ENCODE measurements at regions not wholly inside any gene's neighbourhood (a gene's known extent, or its start where the extent isn't known, plus 50 kb on each side); places are given as distances from the start of the nearest gene placed in this dataset.
"Not testable (repeated sequence)": the region's sequence is repeated elsewhere in the genome, so short reads cannot be mapped to it uniquely, and the experiment has no call there.

GRCh38 chr3:194189243-194189791 is 53.4 kb downstream of the HES1 start:
- DNase-seq, result no peak

GRCh38 chr3:194191850-194192249 is 55.9 kb downstream of the HES1 start:
- not testable (repeated sequence) for DNase-seq

- DNase-seq, result peak in 1 of 2 donors; percentile 12
Measured at GRCh38 chr3:194194051-194194756, 58.3 kb downstream of the HES1 start.

- no peak for DNase-seq
Measured at GRCh38 chr3:194194757-194195085, 58.8 kb downstream of the HES1 start.

- DNase-seq, result no peak
Measured at GRCh38 chr3:194195611-194196010, 59.7 kb downstream of the HES1 start.

- no peak for DNase-seq
Measured at GRCh38 chr3:194196876-194197275, 60.9 kb downstream of the HES1 start.

GRCh38 chr3:194197396-194197960 is 61.5 kb downstream of the HES1 start:
- DNase-seq, result no peak

GRCh38 chr3:194197981-194198695 is 62.2 kb downstream of the HES1 start:
- DNase-seq, result no peak

- no peak for DNase-seq
Measured at GRCh38 chr3:194198938-194199337, 63.0 kb downstream of the HES1 start.

- DNase-seq, result no peak
Measured at GRCh38 chr3:194200422-194201081, 64.6 kb downstream of the HES1 start.

- no peak for DNase-seq
Measured at GRCh38 chr3:194201953-194202666, 66.2 kb downstream of the HES1 start.

- peak in 1 of 2 donors; percentile 17 for DNase-seq
Measured at GRCh38 chr3:194203482-194204041, 67.6 kb downstream of the HES1 start.

- DNase-seq, result no peak
Measured at GRCh38 chr3:194204042-194204987, 68.4 kb downstream of the HES1 start.

- no peak for DNase-seq
Measured at GRCh38 chr3:194205675-194206133, 69.8 kb downstream of the HES1 start.

GRCh38 chr3:194206320-194206719 is 70.4 kb downstream of the HES1 start:
- no peak for DNase-seq

- DNase-seq, result no peak
Measured at GRCh38 chr3:194208709-194209108, 72.8 kb downstream of the HES1 start.

- DNase-seq, result no peak
Measured at GRCh38 chr3:194212161-194212844, 76.4 kb downstream of the HES1 start.

- DNase-seq, result no peak
Measured at GRCh38 chr3:194212845-194213331, 76.9 kb downstream of the HES1 start.

GRCh38 chr3:194215392-194215791 is 79.4 kb downstream of the HES1 start:
- DNase-seq, result no peak

Data from CD4-positive, alpha-beta T cell treated with Interferon alpha-2 for 1 hour (primary cell).